Left ventricle myocardium inferior (tissue), 1 donor: ENCODE measurements at regions not wholly inside any gene's neighbourhood (a gene's known extent, or its start where the extent isn't known, plus 50 kb on each side); places are given as distances from the start of the nearest gene placed in this dataset.

ENCODE experiments used
- DNase-seq: peaks from one replicate; pipeline ENCODE4 v3.0.0-alpha.2; 2020
- H3K27ac ChIP-seq: fragments of 200-600 bp; replicated peaks from 2 replicates; pipeline ENCODE4 v1.8.0; 2021
- H3K27me3 ChIP-seq: fragments of 200-600 bp; 2 replicates; pipeline ENCODE4 v1.8.0; 2021; ENCODE audit warnings: low read depth
- H3K36me3 ChIP-seq: fragments of 200-600 bp; 2 replicates; pipeline ENCODE4 v1.8.0; 2021
- H3K4me1 ChIP-seq: fragments of 200-600 bp; 2 replicates; pipeline ENCODE4 v1.8.0; 2021
- H3K4me3 ChIP-seq: fragments of 200-600 bp; 2 replicates; pipeline ENCODE4 v1.8.0; 2021; ENCODE audit warnings: mild to moderate bottlenecking, moderate library complexity
- H3K9me3 ChIP-seq: fragments of 200-600 bp; replicated peaks from 2 replicates; pipeline ENCODE4 v1.8.0; 2021
- intact Hi-C: fragments of 100-400 bp; cut with micrococcal nuclease; formaldehyde crosslinking; loops from one replicate; pipeline ENCODE4 v1.11.0; 2022
- TF ChIP-seq, protein P1 (sequence below): fragments of 200-600 bp; IDR thresholded peaks from 2 replicates; pipeline ENCODE4 v1.8.0; 2021; ENCODE audit warnings: antibody characterized with exemption, mild to moderate bottlenecking, borderline replicate concordance
- donor health status: DM: no; HTN: yes; CAD: no; lungs with severe emphysema.

DNA sequence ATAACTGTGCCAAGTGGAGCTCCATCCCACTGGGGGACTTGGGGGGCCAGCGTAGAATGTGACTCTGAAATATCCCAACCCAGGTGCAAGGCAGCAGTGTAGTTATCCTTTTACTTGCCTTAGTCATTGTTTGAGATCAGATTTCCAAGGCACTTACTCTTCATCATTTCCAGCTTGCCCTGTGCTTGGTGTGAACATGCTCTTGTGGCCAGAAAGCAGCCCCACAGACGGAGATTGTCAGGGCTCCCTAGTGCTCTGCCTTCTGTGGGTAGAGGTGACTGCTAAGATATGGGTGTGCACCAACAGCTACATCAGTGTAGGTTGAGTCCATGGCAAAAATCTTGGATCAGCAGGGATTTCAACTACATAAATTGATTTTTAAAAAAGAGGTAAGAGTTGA lies 2010.0 kb upstream of the PIK3C3 start:
- H3K9me3 ChIP-seq: no peaks in the 10 kb centered on the region
- no peaks in the 10 kb centered on the region for H3K27me3 ChIP-seq
- intact Hi-C loops: no loop called here
- no peaks in the 10 kb centered on the region for H3K4me1 ChIP-seq
- no peak overlapping the region for H3K4me3 ChIP-seq
- H3K27ac ChIP-seq: no peak overlapping the region
- no peak for DNase-seq
- no peaks in the 10 kb centered on the region for H3K36me3 ChIP-seq
- TF ChIP-seq, protein P1, sequence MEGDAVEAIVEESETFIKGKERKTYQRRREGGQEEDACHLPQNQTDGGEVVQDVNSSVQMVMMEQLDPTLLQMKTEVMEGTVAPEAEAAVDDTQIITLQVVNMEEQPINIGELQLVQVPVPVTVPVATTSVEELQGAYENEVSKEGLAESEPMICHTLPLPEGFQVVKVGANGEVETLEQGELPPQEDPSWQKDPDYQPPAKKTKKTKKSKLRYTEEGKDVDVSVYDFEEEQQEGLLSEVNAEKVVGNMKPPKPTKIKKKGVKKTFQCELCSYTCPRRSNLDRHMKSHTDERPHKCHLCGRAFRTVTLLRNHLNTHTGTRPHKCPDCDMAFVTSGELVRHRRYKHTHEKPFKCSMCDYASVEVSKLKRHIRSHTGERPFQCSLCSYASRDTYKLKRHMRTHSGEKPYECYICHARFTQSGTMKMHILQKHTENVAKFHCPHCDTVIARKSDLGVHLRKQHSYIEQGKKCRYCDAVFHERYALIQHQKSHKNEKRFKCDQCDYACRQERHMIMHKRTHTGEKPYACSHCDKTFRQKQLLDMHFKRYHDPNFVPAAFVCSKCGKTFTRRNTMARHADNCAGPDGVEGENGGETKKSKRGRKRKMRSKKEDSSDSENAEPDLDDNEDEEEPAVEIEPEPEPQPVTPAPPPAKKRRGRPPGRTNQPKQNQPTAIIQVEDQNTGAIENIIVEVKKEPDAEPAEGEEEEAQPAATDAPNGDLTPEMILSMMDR: no peak

- Histone ChIP-seq H3K4me3 (no peak overlapping the region), H3K27ac (no peak overlapping the region), H3K9me3 (no peaks in the 10 kb centered on the region), H3K4me1 (no peaks in the 10 kb centered on the region), H3K36me3 (no peaks in the 10 kb centered on the region), H3K27me3 (no peaks in the 10 kb centered on the region)
- intact Hi-C loops: no loop called here
- DNase-seq: no peak
- TF ChIP-seq, protein P1: no peak
These were observed 2012.3 kb upstream of the PIK3C3 start for GRCh38 chr18:39942702-39943101.

DNA sequence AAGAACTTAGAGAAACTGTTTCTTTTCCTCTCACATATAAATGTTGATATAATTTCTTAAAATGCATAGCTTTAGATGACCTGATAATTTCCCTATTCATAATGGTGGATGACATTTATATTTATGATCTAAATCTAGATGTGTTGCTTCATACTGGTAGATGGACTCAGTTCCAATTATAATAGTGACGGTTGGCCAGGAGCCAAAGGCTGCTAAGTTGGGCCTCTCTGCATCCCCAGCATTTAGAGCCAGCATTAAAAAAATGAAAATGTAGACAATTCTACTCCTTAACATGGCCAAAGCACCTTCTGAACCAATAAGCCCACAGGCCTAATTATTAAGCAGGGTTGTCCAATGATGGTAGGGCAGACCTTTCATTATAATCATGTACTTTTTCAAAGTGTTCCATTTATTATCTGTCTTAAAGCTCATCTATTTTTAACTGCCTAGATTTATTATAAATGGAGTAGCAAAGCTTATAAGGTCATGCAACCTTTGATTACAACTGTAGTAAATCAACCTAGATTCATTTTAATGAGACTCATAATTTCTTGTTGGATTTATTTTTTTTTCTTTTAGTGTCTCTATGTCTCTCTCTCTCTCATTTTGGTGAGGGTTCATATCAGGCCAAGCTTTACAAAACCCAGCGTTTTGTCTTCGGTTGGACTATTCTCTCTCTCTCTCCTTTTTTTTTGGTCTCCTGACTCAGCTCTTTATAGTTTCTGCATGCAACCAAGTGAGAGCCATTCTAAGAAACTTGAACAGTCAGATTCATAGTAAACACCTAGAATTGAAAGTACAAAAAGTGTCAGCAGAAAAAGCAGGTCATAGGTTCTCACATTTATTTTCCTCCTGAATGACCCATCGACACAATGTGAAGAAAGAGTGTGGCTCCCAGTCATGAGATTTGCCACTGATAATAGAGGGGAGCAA lies 2016.1 kb upstream of the PIK3C3 start:
- Histone ChIP-seq H3K27me3 (no peaks in the 10 kb centered on the region), H3K4me1 (no peaks in the 10 kb centered on the region), H3K27ac (no peak overlapping the region), H3K4me3 (no peak overlapping the region), H3K9me3 (peaks cover 1% of the 10 kb centered on the region), H3K36me3 (no peaks in the 10 kb centered on the region)
- intact Hi-C loops: no loop called here
- no peak for DNase-seq
- TF ChIP-seq, protein P1: no peak

DNA sequence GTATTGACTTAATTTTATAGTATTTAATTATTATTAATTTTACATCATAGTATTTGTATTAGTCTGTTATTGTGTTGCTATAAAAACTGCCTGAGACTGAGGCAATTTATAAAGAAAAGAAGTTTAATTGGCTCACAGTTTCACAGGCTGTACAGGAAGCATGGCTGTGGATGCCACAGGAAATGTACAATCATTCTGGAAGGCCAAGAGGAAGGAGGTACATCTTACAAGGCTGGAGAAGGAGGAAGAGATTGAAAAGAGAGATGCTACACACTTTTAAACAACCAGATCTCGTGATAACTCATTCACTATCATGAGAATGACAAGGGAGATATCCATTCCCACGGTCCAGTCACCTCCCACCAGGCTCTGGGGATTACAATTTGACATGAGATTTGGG lies 2019.4 kb upstream of the PIK3C3 start:
- DNase-seq: no peak
- Histone ChIP-seq H3K4me1 (no peaks in the 10 kb centered on the region), H3K27me3 (no peaks in the 10 kb centered on the region), H3K36me3 (no peaks in the 10 kb centered on the region), H3K27ac (no peak overlapping the region), H3K4me3 (no peak overlapping the region), H3K9me3 (peaks cover 21% of the 10 kb centered on the region)
- TF ChIP-seq, protein P1: no peak
- intact Hi-C loops: no loop called here

DNA sequence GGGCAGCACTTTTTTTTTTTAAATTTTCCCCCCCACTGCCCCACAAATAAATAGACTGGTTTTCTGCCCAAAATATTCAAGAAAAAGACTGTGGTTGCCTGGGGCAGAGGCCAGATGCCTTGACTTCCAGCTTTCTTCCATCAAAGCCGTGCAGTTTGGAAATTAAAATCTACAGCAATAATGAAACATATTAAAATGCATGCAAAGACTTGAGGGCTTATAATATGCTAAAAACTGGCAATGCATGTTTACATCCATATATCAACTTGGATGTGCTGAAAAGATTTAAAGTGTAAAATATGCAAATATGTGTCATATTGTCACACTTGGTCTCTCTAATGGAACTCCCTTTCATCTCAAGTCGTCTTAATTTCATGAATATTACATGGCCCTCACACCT lies 2036.2 kb upstream of the PIK3C3 start:
- H3K27ac ChIP-seq: no peak overlapping the region
- no peaks in the 10 kb centered on the region for H3K4me1 ChIP-seq
- no peak overlapping the region for H3K4me3 ChIP-seq
- no peaks in the 10 kb centered on the region for H3K36me3 ChIP-seq
- no peaks in the 10 kb centered on the region for H3K9me3 ChIP-seq
- DNase-seq: no peak
- intact Hi-C loops: no loop called here
- no peaks in the 10 kb centered on the region for H3K27me3 ChIP-seq
- TF ChIP-seq, protein P1: no peak
